Islet of Langerhans (tissue), 1 donor: ENCODE measurements at regions not wholly inside any gene's neighbourhood (a gene's known extent, or its start where the extent isn't known, plus 50 kb on each side); places are given as distances from the start of the nearest gene placed in this dataset.

Experiments used
- FAIRE-seq: peaks from one replicate; lab custom pipeline; 2011; peaks lifted over from hg19 to GRCh38; lab: Jason Lieb, UNC

DNA sequence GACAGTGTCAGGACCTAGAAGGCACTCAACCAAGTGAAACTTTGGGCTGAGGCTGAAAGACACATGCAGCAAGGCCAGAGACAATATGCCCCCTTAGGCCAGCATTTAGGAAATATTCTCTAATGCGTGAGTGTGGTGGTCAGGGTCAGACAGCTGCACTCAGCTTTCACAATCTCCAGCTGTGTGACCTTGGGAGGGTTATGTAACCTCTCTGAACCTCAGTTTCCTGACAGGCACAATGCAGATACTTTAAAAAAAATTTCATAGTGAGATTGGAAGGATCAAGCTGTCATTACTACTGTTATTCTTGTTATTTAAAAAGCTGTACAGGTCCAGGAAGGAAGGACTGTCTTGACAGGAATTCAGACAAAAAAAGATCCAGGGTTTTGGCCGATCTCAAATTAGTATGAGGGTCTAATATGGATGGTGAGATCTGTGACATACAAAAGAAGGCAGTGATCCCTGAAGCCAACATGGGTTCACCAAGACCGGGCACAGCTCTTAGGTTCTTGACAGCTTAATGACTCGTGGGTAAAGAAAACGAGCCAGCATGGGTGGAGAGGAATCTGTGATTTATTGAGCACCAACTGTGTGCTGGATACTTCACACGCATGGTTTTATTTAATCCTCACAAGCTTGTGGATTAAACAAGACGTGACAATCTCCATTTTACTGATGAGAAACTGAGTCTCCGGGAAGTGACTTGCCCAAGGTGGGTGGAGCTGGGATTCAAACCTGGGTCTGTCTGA lies 54.6 kb upstream of the POU3F1 start:
- FAIRE-seq, result no peak

DNA sequence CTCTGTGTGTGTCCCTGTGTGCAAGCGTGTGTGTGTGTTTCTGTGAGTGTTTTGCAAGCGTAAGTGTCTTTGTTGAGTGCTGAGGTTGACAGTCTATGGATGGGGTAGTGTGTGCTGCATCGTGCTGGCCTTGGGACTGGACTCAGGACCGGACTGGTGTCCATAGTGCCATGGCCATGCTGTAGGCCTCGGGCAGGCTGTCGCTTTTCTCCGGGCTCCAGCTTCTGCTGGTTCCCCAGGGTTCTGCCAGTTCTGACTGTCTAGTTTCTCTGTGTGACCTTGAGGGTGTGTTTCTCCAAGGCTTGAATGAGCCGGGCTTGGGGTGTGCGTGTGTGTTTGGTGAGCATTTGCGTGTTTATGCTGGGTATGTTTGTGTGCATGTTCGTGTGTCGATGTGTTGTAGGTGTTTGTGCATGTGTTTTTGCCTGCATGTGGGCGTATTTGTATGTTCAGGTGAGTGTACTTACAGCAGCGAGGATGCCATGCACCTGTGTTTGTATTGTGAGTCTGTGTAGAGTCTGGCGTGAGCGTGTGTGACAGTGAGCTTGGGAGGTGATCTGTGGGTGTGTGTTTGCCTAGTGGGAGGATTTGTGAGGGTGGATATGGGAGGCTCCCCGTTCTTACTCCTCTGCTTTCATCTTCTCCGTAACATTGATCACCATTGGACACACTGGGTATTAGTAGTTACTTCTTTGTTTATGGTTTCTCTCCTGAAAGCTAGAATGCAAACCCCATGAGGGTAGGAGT lies 51.7 kb upstream of the POU3F1 start:
- no peak for FAIRE-seq

GRCh38 chr1:38097284-38097898 lies 50.8 kb upstream of the POU3F1 start:
- FAIRE-seq, result no peak
